ENCODE measurements at regions not wholly inside any gene's neighbourhood (a gene's known extent, or its start where the extent isn't known, plus 50 kb on each side); places are given as distances from the start of the nearest gene placed in this dataset.
A peak's percentile ranks its signal among the peaks of the same experiment; 100 is the strongest.
"Not testable (repeated sequence)": the region's sequence is repeated elsewhere in the genome, so short reads cannot be mapped to it uniquely, and the experiment has no call there.

GRCh38 chr1:113302636-113303035 is 87.7 kb upstream of the MAGI3 start:
- DNase-seq (ENCODE audit: low read depth): no peak
- H3K4me3 ChIP-seq (replicated peaks; ENCODE audit: low read depth, low read length): no peak overlapping the region
- TF ChIP-seq CTCF (IDR thresholded peaks at IDR 0.05; ENCODE audit: low read length, missing control alignments): no peak

GRCh38 chr1:113303267-113303666 is 87.0 kb upstream of the MAGI3 start:
- TF ChIP-seq CTCF (IDR thresholded peaks at IDR 0.05; ENCODE audit: low read length, missing control alignments): no peak
- no peak overlapping the region for H3K4me3 ChIP-seq (replicated peaks; ENCODE audit: low read depth, low read length)
- peak; percentile 1 for DNase-seq (ENCODE audit: low read depth)

- DNase-seq (ENCODE audit: low read depth); H3K4me3 ChIP-seq (replicated peaks; ENCODE audit: low read depth, low read length): not testable (repeated sequence)
Observed at GRCh38 chr1:113305029-113305428, 85.3 kb upstream of the MAGI3 start.

GRCh38 chr1:113307771-113308445 is 82.4 kb upstream of the MAGI3 start:
- peak; percentile 59 for DNase-seq (ENCODE audit: low read depth)
- no peak overlapping the region for H3K4me3 ChIP-seq (replicated peaks; ENCODE audit: low read depth, low read length)
- no peak for TF ChIP-seq CTCF (IDR thresholded peaks at IDR 0.05; ENCODE audit: low read length, missing control alignments)

- not testable (repeated sequence) for H3K4me3 ChIP-seq (replicated peaks; ENCODE audit: low read depth, low read length); DNase-seq (ENCODE audit: low read depth)
Observed at GRCh38 chr1:113312651-113313050, 77.7 kb upstream of the MAGI3 start.

- no peak for DNase-seq (ENCODE audit: low read depth)
- H3K4me3 ChIP-seq (replicated peaks; ENCODE audit: low read depth, low read length): no peak overlapping the region
- TF ChIP-seq CTCF (IDR thresholded peaks at IDR 0.05; ENCODE audit: low read length, missing control alignments): no peak
Observed at GRCh38 chr1:113314600-113314999, 75.7 kb upstream of the MAGI3 start.

GRCh38 chr1:113320272-113320671 is 70.0 kb upstream of the MAGI3 start:
- no peak for DNase-seq (ENCODE audit: low read depth)
- TF ChIP-seq CTCF (IDR thresholded peaks at IDR 0.05; ENCODE audit: low read length, missing control alignments): no peak
- no peak overlapping the region for H3K4me3 ChIP-seq (replicated peaks; ENCODE audit: low read depth, low read length)

- no peak for DNase-seq (ENCODE audit: low read depth)
- TF ChIP-seq CTCF (IDR thresholded peaks at IDR 0.05; ENCODE audit: low read length, missing control alignments): no peak
- no peak overlapping the region for H3K4me3 ChIP-seq (replicated peaks; ENCODE audit: low read depth, low read length)
Observed at GRCh38 chr1:113320972-113321680, 69.2 kb upstream of the MAGI3 start.
